Urinary bladder (tissue), 3 donors: ENCODE measurements at regions not wholly inside any gene's neighbourhood (a gene's known extent, or its start where the extent isn't known, plus 50 kb on each side); places are given as distances from the start of the nearest gene placed in this dataset.
"Not testable (repeated sequence)": the region's sequence is repeated elsewhere in the genome, so short reads cannot be mapped to it uniquely, and the experiment has no call there.

Experiments used
- DNase-seq: peaks from one replicate; pipeline ENCODE4 v3.0.0-alpha.2; 2015; ENCODE audit errors: extremely low spot score
- H3K27ac ChIP-seq: one replicate; pipeline ENCODE4 v1.5.1; 2013; ENCODE audit warnings: low read depth, mild to moderate bottlenecking, moderate library complexity
- H3K36me3 ChIP-seq: one replicate; pipeline ENCODE4 v1.6.1; 2013; ENCODE audit warnings: mild to moderate bottlenecking, moderate library complexity; ENCODE audit not compliant: insufficient read depth
- H3K4me1 ChIP-seq: one replicate; pipeline ENCODE4 v1.6.1; 2013; ENCODE audit warnings: mild to moderate bottlenecking, moderate library complexity; ENCODE audit not compliant: insufficient read depth
- H3K4me3 ChIP-seq: one replicate; pipeline ENCODE4 v1.5.1; 2013; ENCODE audit warnings: low read depth, low read length
- WGBS: extraction: QIAGEN DNeasy Blood & Tissue Kit; methylation state at CpG from one replicate; pipeline ENCODE4 v1.1.7; 2013; 5-methylcytosine and 5-hydroxymethylcytosine counted together
- donor health status: healthy with polysubstance abuse.
- donor health status: healthy.

DNA sequence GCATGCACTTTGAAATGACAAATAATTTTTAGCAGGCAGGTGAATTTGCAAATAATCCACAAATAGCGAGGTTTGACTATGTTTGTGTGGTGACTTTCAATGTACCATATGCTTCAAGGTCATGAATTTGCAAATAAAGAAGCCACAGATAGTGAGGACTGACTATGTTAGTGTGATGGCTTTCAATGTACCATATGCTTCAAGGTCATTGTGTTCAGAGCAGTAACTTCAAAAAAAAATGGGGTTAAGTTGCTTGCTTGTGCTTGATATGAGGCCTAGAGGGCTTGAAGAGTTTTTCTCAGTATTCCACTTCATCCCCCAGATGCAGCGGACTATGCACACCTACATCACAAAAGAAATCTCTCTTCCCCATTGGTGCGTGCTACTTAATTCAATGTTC, 602.9 kb upstream of the LRRTM4 start:
- Histone ChIP-seq H3K36me3 (no peaks in the 10 kb centered on the region), H3K4me1 (no peaks in the 10 kb centered on the region), H3K27ac (no peak overlapping the region), H3K4me3 (no peak overlapping the region)
- WGBS = 94% methylated on average over 3 of the region's 3 CpGs
- no peak for DNase-seq

DNA sequence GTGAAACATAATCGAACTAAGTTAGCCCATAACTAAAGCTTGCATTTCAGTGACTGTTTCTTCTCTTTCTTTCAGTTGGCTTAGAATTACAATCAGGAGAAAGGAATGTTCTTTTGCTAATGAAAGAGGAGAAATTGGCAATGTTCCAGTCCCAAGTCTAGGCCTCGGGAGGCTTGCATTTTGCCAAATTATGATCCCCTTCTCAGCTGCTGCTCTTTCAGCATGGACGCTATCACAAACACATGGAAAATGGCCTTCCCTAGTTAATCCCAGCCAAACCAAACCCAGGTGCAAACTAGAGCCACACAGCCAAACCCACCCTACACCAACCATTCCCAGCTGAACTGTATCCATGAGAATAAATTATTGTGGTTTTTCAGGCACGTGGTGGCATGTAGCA, 605.2 kb upstream of the LRRTM4 start:
- WGBS = 38% methylated on average over 4 of the region's 4 CpGs
- no peak for DNase-seq

DNA sequence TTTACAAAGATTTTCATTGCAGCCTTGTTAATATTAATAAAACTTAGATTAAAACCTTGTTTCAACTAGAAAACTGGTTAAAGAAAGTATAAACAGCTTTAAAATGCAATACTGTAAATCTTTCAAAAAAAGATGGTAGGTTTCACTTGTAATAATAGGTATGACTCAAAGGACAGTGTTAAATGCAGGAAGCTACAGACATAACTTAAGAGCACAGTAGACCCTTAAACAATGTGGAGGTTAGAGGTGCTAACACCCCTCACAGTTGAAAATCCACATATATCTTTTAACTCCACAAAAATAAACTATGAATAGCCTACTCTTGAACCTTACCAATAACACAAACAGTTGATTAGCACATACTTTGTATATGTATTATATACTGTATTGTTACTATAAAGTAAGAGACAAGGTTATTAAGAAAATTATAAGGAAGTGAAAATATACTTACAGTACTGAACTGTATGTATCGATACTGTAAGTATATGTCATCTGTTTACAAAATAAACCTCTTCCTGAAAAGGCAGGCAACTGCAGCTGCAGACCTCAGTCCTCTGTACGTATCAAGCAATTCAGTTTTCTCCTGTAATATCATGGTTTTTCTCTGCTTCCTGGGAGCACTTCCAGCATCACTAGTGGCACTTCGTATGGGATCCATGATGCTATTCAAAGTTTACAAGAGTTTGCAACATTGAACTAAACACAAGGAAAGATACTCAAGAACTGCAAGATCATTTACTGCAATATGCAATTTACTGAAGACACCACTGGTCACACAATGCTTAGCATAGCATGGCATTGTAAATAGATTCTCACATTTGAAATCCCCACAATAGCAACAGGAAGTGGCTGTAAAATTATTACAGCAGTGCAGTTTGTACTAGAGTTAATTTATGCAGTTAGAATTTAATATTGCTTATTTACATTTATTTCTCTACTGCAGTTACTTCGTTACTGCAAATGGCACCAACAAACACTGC, 610.5 kb upstream of the LRRTM4 start:
- Histone ChIP-seq H3K4me3 (no peak overlapping the region), H3K4me1 (no peaks in the 10 kb centered on the region), H3K27ac (no peak overlapping the region), H3K36me3 (no peaks in the 10 kb centered on the region)
- DNase-seq = no peak
- 55% methylated on average over 4 of the region's 4 CpGs for WGBS

More for the DNA sequence above, 605.2 kb upstream of the LRRTM4 start:
- Histone ChIP-seq H3K4me1 (no peaks in the 10 kb centered on the region), H3K4me3 (no peak overlapping the region), H3K27ac (no peak overlapping the region), H3K36me3 (no peaks in the 10 kb centered on the region)

DNA sequence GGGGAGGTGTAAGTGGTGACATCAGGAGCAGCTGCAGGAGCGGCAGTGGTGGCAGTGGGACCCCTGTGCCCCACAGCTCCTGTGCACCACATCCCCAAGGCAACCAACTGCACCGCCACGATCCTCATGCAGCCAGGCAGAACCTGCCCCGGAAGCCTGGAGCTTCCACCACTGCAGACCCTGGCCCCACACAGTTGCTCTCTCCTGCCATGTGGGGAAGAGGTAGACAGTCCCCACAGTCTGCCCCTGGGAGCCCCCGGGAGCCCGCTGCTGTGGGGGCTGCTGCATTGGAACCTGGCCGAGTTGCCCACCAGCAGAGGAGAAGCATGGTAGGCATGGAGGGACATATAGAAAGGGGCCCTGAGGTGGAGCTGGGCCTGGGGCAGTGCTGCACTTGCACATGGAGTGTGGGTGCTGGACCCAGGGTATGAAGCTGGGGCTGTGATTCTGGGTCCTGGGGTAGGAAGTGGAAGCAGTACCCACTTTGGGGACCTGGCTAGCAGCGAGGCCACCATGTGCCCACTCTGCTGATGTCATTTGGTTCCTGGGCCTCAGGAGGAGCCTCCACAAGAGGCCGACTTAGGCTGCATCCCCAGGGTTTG, 623.3 kb upstream of the LRRTM4 start:
- H3K4me3 ChIP-seq = no peak overlapping the region
- DNase-seq = no peak
- no peaks in the 10 kb centered on the region for H3K4me1 ChIP-seq
- H3K27ac ChIP-seq = no peak overlapping the region
- no peaks in the 10 kb centered on the region for H3K36me3 ChIP-seq
- WGBS = 89% methylated on average over 9 of the region's 9 CpGs

DNA sequence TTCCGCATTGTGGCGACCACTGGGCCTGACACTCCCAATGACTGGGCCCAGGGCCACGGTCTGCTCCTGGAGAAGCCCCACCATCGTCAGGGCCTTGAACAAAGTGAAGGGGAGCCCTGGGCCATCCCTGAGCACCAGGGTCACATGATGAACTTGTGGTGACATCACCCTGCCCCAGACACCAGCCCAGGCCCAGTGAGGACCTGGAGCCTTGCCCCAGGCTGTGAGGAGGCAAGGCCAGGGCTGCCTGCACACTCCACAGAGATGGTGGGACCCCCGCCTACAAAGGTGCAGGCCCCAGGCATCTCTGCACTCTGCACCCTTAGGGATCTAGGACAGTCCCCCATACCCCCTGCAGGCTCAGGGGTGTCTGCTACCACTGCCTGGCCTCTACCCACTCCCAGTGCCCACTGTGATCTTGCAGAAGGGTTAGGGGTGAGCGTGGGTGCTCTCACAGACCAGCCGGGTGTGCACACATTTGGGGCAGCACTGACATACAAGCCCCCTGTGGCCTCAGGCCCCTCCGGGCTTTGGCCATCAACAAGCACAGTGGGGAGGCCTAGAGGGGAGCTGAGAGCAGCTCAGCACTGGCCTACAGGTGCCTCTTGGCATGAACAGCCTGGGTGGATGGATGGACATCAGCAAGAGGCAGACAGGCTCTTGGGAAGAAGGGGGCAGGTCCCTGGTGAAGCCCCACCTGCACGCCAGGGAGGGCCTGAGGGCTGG, 624.0 kb upstream of the LRRTM4 start:
- Histone ChIP-seq H3K27ac (no peak overlapping the region), H3K4me1 (no peaks in the 10 kb centered on the region), H3K36me3 (no peaks in the 10 kb centered on the region), H3K4me3 (no peak overlapping the region)
- no peak for DNase-seq
- WGBS = 93% methylated on average over 9 of the region's 9 CpGs

DNA sequence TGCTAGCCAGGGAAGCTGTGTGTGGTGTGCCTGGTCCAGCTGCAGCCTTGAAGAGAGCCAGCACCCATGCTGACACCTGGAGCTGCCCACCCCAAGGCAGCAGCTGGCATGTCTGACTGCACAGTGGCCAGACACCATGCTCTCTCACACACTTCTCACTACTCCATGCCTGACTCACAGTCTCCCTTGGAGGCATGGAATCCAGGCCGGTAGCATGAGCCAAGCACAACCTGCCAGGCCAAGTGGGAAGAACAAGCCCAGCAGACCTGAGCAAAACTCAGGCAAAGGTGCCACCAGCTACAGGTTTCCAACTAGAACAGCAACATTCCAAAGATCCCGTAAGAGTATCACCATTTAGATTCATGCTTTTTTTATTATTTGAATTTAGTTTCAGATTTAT, 625.3 kb upstream of the LRRTM4 start:
- no peaks in the 10 kb centered on the region for H3K4me1 ChIP-seq
- no peak for DNase-seq
- no peak overlapping the region for H3K4me3 ChIP-seq
- no peak overlapping the region for H3K27ac ChIP-seq
- H3K36me3 ChIP-seq = no peaks in the 10 kb centered on the region
- WGBS = 73% methylated on average over 2 of the region's 2 CpGs

DNA sequence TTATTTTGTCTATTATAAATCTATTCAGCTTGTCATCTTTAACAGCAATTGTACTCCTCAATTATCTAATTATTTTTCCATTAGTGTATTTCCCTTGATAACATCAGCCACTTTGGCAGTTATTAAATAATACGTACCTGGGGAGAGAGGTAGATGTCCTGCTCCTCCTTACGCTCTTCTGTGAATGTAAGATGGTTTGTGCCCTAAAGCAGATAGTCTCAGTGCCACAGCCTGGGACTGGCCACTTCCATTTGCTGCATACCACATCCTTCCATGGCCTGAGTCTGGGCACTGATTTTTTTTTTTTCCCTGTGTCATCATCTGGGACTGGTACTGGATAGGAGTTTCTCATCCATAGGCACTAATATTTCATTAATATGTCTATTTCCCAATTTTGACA, 632.4 kb upstream of the LRRTM4 start:
- Histone ChIP-seq H3K36me3 (no peaks in the 10 kb centered on the region), H3K4me3 (no peak overlapping the region), H3K4me1 (no peaks in the 10 kb centered on the region), H3K27ac (no peak overlapping the region)
- no peak for DNase-seq
- 65% methylated on average over 2 of the region's 2 CpGs for WGBS

DNA sequence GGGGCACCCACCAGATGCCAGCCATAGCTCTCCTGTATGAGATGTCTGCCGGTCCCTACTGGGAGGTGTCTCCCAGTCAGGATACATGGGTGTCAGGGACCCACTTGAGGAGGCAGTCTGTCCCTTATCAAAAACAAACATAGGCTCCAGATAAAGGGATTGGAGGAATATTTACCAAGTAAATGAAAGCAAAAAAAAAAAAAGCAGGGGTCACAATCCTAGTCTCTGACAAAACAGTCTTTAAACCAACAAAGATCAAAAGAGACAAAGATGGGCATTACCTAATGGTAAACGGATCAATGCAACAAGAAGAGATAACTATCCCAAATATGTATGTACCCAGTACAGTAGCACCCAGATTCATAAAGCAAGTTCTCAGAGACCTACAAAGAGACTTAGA, 640.0 kb upstream of the LRRTM4 start:
- H3K36me3 ChIP-seq = no peaks in the 10 kb centered on the region

DNA sequence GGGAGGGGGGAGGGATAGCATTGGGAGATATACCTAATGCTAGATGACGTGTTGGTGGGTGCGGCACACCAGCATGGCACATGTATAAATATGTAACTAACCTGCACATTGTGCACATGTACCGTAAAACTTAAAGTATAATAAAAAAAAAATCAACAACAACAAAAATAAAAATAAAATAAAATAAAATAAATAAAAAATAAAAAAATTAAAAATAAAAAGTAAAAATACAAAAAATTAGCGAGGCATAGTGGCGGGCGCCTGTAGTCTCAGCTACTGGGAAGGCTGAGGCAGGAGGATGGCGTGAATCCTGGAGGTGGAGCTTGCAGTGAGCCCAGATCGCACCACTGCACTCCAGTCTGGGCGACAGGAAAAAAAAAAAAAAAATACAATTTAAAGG, 650.0 kb upstream of the LRRTM4 start:
- H3K4me1 ChIP-seq, DNase-seq, H3K36me3 ChIP-seq, H3K4me3 ChIP-seq, H3K27ac ChIP-seq: not testable (repeated sequence)
- 96% methylated on average over 9 of the region's 9 CpGs for WGBS

More for the DNA sequence above, 640.0 kb upstream of the LRRTM4 start:
- no peak for DNase-seq
- 89% methylated on average over 2 of the region's 2 CpGs for WGBS
- H3K4me1 ChIP-seq = no peaks in the 10 kb centered on the region
- no peak overlapping the region for H3K4me3 ChIP-seq
- H3K27ac ChIP-seq = no peak overlapping the region

DNA sequence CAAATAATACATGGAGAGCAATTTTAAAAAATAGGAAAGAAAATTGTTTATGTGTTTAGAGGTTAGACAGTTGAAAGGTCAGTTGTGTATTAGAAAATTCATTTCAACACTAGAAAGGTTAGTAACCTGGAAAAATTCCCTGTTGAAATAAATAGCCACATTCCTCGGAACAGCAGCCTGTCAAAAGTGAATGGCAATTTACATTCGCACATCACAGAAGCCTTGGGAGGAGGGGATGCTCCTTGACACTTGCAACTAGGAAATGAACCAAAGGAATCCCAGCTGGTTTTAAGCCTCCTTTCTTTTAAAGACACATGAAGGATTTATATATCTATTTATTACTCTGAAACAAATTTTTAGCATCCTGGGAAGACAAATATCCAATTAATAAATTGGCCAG, 653.5 kb upstream of the LRRTM4 start:
- no peak overlapping the region for H3K27ac ChIP-seq
- no peaks in the 10 kb centered on the region for H3K4me1 ChIP-seq
- 36% methylated on average over 2 of the region's 2 CpGs for WGBS
- H3K4me3 ChIP-seq = no peak overlapping the region
- no peak for DNase-seq
- H3K36me3 ChIP-seq = no peaks in the 10 kb centered on the region

DNA sequence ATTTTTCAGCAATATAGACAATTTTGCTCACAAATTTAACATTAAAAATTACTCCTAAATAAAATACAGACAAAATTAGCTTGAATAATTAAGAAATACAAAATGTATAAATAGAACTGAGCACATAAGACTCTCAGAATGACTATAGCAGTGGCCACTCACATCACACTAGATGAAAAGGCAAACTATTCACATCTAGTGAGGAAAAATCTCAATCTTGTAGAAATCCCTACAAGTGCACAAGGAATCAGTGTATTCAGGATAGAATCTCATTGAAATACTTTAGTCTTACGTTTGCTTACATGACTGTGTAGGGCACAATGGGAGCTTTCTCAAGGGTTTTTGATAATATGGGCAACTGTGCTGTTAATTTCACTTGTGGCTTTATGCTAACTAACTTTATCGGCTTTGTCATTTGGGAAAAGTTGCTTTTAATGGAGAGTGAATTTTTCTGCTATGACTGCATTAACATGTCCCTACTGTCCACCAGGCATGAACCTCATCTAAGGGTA, 678.9 kb upstream of the LRRTM4 start:
- 83% methylated on average over 2 of the region's 2 CpGs for WGBS
- Histone ChIP-seq H3K4me1 (no peaks in the 10 kb centered on the region), H3K36me3 (no peaks in the 10 kb centered on the region), H3K27ac (no peak overlapping the region), H3K4me3 (no peak overlapping the region)
- no peak for DNase-seq

DNA sequence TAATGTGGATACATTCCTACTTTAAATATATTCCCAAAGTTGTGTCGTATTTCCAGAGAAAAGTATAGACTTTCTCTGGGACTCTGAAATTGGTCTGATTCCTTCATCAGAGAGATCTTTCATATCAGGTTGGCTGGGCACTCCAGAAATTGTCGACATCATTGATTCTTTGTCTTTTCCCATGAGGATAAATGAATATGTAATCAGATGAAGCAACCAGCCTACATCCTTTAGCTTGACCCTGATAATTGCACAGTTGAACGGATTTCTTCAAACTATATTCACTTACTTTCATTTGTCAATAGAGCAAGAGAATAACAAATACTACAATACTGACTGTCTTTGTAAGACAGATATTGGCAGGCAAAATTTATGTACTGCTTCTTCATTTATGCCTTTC, 680.2 kb upstream of the LRRTM4 start:
- no peak for DNase-seq
- Histone ChIP-seq H3K4me3 (no peak overlapping the region), H3K36me3 (no peaks in the 10 kb centered on the region), H3K27ac (no peak overlapping the region), H3K4me1 (no peaks in the 10 kb centered on the region)
- WGBS = 91% methylated on average over 3 of the region's 3 CpGs

DNA sequence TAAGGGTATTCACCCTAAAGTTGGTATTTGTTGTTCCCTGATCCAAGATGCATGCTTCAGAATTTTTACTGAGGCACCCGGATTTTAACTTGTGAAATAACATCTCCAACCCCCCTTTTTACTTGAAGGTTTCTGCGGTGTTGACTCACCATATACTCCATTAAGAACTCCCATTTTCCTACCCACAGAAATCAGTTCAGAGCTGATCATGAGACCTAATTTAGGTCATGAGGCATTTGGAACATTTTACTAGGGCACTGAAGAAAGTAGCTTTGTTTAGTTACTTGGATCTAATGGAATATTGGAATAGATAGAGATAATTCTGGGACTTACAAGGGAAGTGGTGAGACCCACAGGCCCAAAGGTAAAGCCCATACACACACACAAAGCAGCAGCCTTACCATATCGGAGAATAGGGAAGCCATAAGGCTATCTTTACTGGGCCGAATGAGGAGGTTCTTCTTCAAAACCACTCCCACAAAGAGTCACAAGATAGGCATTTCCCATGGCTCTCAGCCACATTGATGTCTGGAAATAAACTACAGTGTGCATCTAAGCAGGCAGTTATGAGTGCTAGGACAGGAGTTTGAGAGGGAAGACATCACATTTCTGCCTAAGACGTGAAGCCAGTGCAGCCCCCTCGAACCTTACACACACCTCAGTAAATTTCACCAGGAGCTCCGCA, 681.0 kb upstream of the LRRTM4 start:
- DNase-seq = no peak
- no peak overlapping the region for H3K4me3 ChIP-seq
- H3K27ac ChIP-seq = no peak overlapping the region
- H3K4me1 ChIP-seq = no peaks in the 10 kb centered on the region
- WGBS = 81% methylated on average over 7 of the region's 7 CpGs
- H3K36me3 ChIP-seq = no peaks in the 10 kb centered on the region
